Lower leg skin (tissue), 3 donors: ENCODE measurements at regions not wholly inside any gene's neighbourhood (a gene's known extent, or its start where the extent isn't known, plus 50 kb on each side); places are given as distances from the start of the nearest gene placed in this dataset.

Experiments used
- CTCF ChIP-seq, 3 donors: fragments of 450-650 bp; IDR thresholded peaks; one replicate each; pipeline ENCODE4 v1.5.1; 2016; ENCODE audit warnings: antibody characterized with exemption in 3 of 3, mild to moderate bottlenecking in 3 of 3, moderate library complexity in 2 of 3
- POLR2A ChIP-seq, 2 donors: fragments of 450-650 bp; IDR thresholded peaks; one replicate each; pipeline ENCODE4 v1.6.1; 2016 to 2017; ENCODE audit warnings: antibody characterized with exemption in 2 of 2, mild to moderate bottlenecking in 1 of 2, moderate library complexity in 1 of 2

- no peak for TF ChIP-seq CTCF (IDR thresholded peaks at IDR 0.05)
- TF ChIP-seq POLR2A (IDR thresholded peaks at IDR 0.05) = no peak
Observed at GRCh38 chr3:153394017-153394416, 232.0 kb downstream of the RAP2B start.
